ENCODE measurements at regions not wholly inside any gene's neighbourhood (a gene's known extent, or its start where the extent isn't known, plus 50 kb on each side); places are given as distances from the start of the nearest gene placed in this dataset.

GRCh38 chr6:113505084-113505699 lies 352.0 kb upstream of the MARCKS start:
- Histone ChIP-seq H3K4me3 (no peak overlapping the region), H3K9me3 (no peaks in the 10 kb centered on the region), H3K27ac (no peak overlapping the region), H3K36me3 (no peaks in the 10 kb centered on the region), H3K4me1 (no peaks in the 10 kb centered on the region), H3K27me3 (no peaks in the 10 kb centered on the region)
- TF ChIP-seq EP300 (IDR thresholded peaks at IDR 0.05) (no peak), CTCF (IDR thresholded peaks at IDR 0.05) (no peak), POLR2A (IDR thresholded peaks at IDR 0.05) (no peak), POLR2AphosphoS5 (IDR thresholded peaks at IDR 0.05) (no peak)
- ATAC-seq (ENCODE audit: low FRiP score in 2 of 2) (no peak), DNase-seq (no peak)
- WGBS, 2 donors: 86% methylated on average over 1 to 2 of the region's 2 CpGs

- no peak for DNase-seq
- no peak for TF ChIP-seq CTCF (IDR thresholded peaks at IDR 0.05)
- TF ChIP-seq POLR2AphosphoS5 (IDR thresholded peaks at IDR 0.05): no peak
- no peak for TF ChIP-seq POLR2A (IDR thresholded peaks at IDR 0.05)
- TF ChIP-seq EP300 (IDR thresholded peaks at IDR 0.05): no peak
- WGBS, 2 donors: 83 to 89% methylated on average over 3 of the region's 3 CpGs
Measured at GRCh38 chr6:113508249-113508648, 348.9 kb upstream of the MARCKS start.

GRCh38 chr6:113511100-113511499 lies 346.0 kb upstream of the MARCKS start:
- 85 to 94% methylated on average over 2 of the region's 2 CpGs for WGBS, 2 donors

More at GRCh38 chr6:113508249-113508648, 348.9 kb upstream of the MARCKS start:
- Histone ChIP-seq H3K27me3 (no peaks in the 10 kb centered on the region), H3K27ac (no peak overlapping the region), H3K4me3 (no peak overlapping the region), H3K9me3 (no peaks in the 10 kb centered on the region), H3K36me3 (no peaks in the 10 kb centered on the region), H3K4me1 (no peaks in the 10 kb centered on the region)
- no peak for ATAC-seq (ENCODE audit: low FRiP score in 2 of 2)

GRCh38 chr6:113512576-113512975 lies 344.6 kb upstream of the MARCKS start:
- no peaks in the 10 kb centered on the region for H3K4me1 ChIP-seq
- H3K36me3 ChIP-seq: no peaks in the 10 kb centered on the region
- 88% methylated on average over 2 of the region's 2 CpGs for WGBS, 2 donors
- no peak for ATAC-seq (ENCODE audit: low FRiP score in 2 of 2)
- H3K4me3 ChIP-seq: no peak overlapping the region
- H3K9me3 ChIP-seq: no peaks in the 10 kb centered on the region
- H3K27ac ChIP-seq: no peak overlapping the region
- no peak for DNase-seq
- H3K27me3 ChIP-seq: no peaks in the 10 kb centered on the region
- no peak for TF ChIP-seq EP300 (IDR thresholded peaks at IDR 0.05)

More at GRCh38 chr6:113511100-113511499, 346.0 kb upstream of the MARCKS start:
- Histone ChIP-seq H3K27me3 (no peaks in the 10 kb centered on the region), H3K4me1 (no peaks in the 10 kb centered on the region), H3K27ac (no peak overlapping the region), H3K9me3 (no peaks in the 10 kb centered on the region), H3K4me3 (no peak overlapping the region), H3K36me3 (no peaks in the 10 kb centered on the region)
- ATAC-seq (ENCODE audit: low FRiP score in 2 of 2): peak in 1 of 2 donors; percentile 11
- TF ChIP-seq POLR2AphosphoS5 (IDR thresholded peaks at IDR 0.05) (no peak), EP300 (IDR thresholded peaks at IDR 0.05) (no peak), CTCF (IDR thresholded peaks at IDR 0.05) (no peak)
- DNase-seq: no peak

GRCh38 chr6:113513086-113513485 lies 344.1 kb upstream of the MARCKS start:
- H3K9me3 ChIP-seq: no peaks in the 10 kb centered on the region
- DNase-seq: no peak
- ATAC-seq (ENCODE audit: low FRiP score in 2 of 2): no peak
- H3K4me3 ChIP-seq: no peak overlapping the region
- no peaks in the 10 kb centered on the region for H3K36me3 ChIP-seq
- no peaks in the 10 kb centered on the region for H3K27me3 ChIP-seq
- H3K4me1 ChIP-seq: no peaks in the 10 kb centered on the region
- TF ChIP-seq POLR2A (IDR thresholded peaks at IDR 0.05) (no peak), EP300 (IDR thresholded peaks at IDR 0.05) (no peak), CTCF (IDR thresholded peaks at IDR 0.05) (no peak), POLR2AphosphoS5 (IDR thresholded peaks at IDR 0.05) (no peak)
- WGBS, 2 donors: 89 to 95% methylated on average over 3 to 4 of the region's 4 CpGs
- H3K27ac ChIP-seq: no peak overlapping the region
